B cell (primary cell): ENCODE measurements at regions not wholly inside any gene's neighbourhood (a gene's known extent, or its start where the extent isn't known, plus 50 kb on each side); places are given as distances from the start of the nearest gene placed in this dataset.

Experiments used
- ATAC-seq: fragments of 200-7000 bp; cut with Tn5 transposase; one replicate; pipeline ENCODE4 v1.10.0; 2021; ENCODE audit warnings: low read depth, mild to moderate bottlenecking, moderate number of reproducible peaks, moderate library complexity
- CTCF ChIA-PET: fragments of 350-600 bp; sonication (Branson Sonifier 250); formaldehyde crosslinking; loops from one replicate; lab custom pipeline; 2021; ENCODE audit warnings: antibody characterized with exemption, inconsistent platforms; lab: Charles Lee
- POLR2A ChIA-PET: fragments of 350-600 bp; sonication (Branson Sonifier 250); formaldehyde crosslinking; loops from one replicate; lab custom pipeline; 2021; ENCODE audit warnings: antibody characterized with exemption; lab: Charles Lee
- DNase-seq: peaks from one replicate; pipeline ENCODE4 v3.0.0; 2013
- H2AFZ ChIP-seq: 2 replicates; pipeline ENCODE4 v1.6.1; 2012; ENCODE audit warnings: mild to moderate bottlenecking, low read depth, low read length; ENCODE audit not compliant: insufficient read depth, poor library complexity, severe bottlenecking
- H3K27ac ChIP-seq, 2 donors: 1 replicate in 1 of 2; 2 replicates in 1 of 2; pipeline ENCODE4 v1.5.1; 2012 to 2013; ENCODE audit warnings: low read length in 2 of 2, mild to moderate bottlenecking in 2 of 2, moderate library complexity in 1 of 2
- H3K27me3 ChIP-seq, 4 experiments: fragments of 200-600 bp in 1 of 4; sonication (generic) in 1 of 4; replicated peaks in 1 of 4; 1 replicate in 2 of 4; 2 replicates in 2 of 4; pipeline versions ENCODE4 v1.6.1 to v1.7.0; 2013 to 2016; ENCODE audit warnings: low read length in 3 of 4, mild to moderate bottlenecking in 2 of 4, mixed read lengths in 1 of 4, moderate library complexity in 1 of 4; ENCODE audit not compliant: insufficient read depth in 4 of 4, control insufficient read depth in 3 of 4; ENCODE audit errors: control extremely low read depth in 1 of 4
- H3K36me3 ChIP-seq, 2 experiments: replicated peaks in 1 of 2; 1 replicate in 1 of 2; 2 replicates in 1 of 2; pipeline versions ENCODE4 v1.6.1 to v1.7.1; 2013; ENCODE audit warnings: low read length in 1 of 2; ENCODE audit not compliant: insufficient read depth in 2 of 2, control insufficient read depth in 1 of 2; ENCODE audit errors: control extremely low read depth in 1 of 2, extremely low read depth in 1 of 2
- H3K4me1 ChIP-seq, 2 donors: fragments of 200-600 bp in 1 of 2; sonication (generic) in 1 of 2; 1 replicate in 1 of 2; 2 replicates in 1 of 2; pipeline versions ENCODE4 v1.5.1 to v1.6.1; 2013 to 2017; ENCODE audit warnings: low read length in 2 of 2; ENCODE audit not compliant: control insufficient read depth in 2 of 2, insufficient read depth in 2 of 2
- H3K4me2 ChIP-seq: replicated peaks from 2 replicates; pipeline ENCODE3; 2012; ENCODE audit warnings: mild to moderate bottlenecking, low read depth, low read length; ENCODE audit not compliant: poor library complexity, severe bottlenecking
- H3K4me3 ChIP-seq, 5 experiments: fragments of 200-600 bp in 1 of 5; sonication (generic) in 1 of 5; 1 replicate in 3 of 5; 2 replicates in 2 of 5; pipeline versions ENCODE4 v1.5.1 to v1.7.0; 2011 to 2016; ENCODE audit warnings: low read length in 4 of 5, mild to moderate bottlenecking in 4 of 5, low read depth in 2 of 5, control low read depth in 1 of 5, moderate library complexity in 1 of 5; ENCODE audit not compliant: insufficient read depth in 1 of 5; ENCODE audit errors: control extremely low read depth in 1 of 5, extremely low read depth in 1 of 5
- H3K79me2 ChIP-seq: fragments of 200-600 bp; sonication (generic); one replicate; pipeline ENCODE4 v1.6.0; 2016; ENCODE audit warnings: low read length; ENCODE audit not compliant: control insufficient read depth, insufficient read depth
- H3K9ac ChIP-seq: fragments of 200-600 bp; sonication (generic); 2 replicates; pipeline ENCODE4 v1.6.1; 2017; ENCODE audit warnings: mild to moderate bottlenecking, low read length, moderate library complexity
- H3K9me3 ChIP-seq, 3 donors: one replicate each; pipeline versions ENCODE4 v1.6.1 to v1.7.1; 2013; ENCODE audit warnings: low read length in 2 of 3; ENCODE audit not compliant: control insufficient read depth in 2 of 3, insufficient read depth in 1 of 3; ENCODE audit errors: control extremely low read depth in 1 of 3
- H4K20me1 ChIP-seq: 2 replicates; pipeline ENCODE4 v1.6.0; 2012; ENCODE audit warnings: mild to moderate bottlenecking, low read length; ENCODE audit not compliant: insufficient read depth, control insufficient read depth, poor library complexity, severe bottlenecking
- H3K27ac Mint-ChIP-seq: one replicate; pipeline ENCODE4 v1.8.0; 2021; ENCODE audit warnings: mixed read lengths
- H3K27me3 Mint-ChIP-seq: one replicate; pipeline ENCODE4 v1.8.0; 2021; ENCODE audit warnings: mixed read lengths
- H3K4me1 Mint-ChIP-seq: one replicate; pipeline ENCODE4 v1.8.0; 2021; ENCODE audit warnings: mixed read lengths
- H3K4me3 Mint-ChIP-seq: one replicate; pipeline ENCODE4 v1.8.0; 2021; ENCODE audit warnings: mixed read lengths
- H3K9me3 Mint-ChIP-seq: one replicate; pipeline ENCODE4 v1.8.0; 2022; ENCODE audit warnings: mixed read lengths; ENCODE audit not compliant: insufficient read depth
- CTCF ChIP-seq: fragments of 200-600 bp; IDR thresholded peaks from one replicate; pipeline ENCODE4 v1.8.0; 2022; ENCODE audit warnings: antibody characterized with exemption, mild to moderate bottlenecking
- EZH2 ChIP-seq: IDR thresholded peaks from 2 replicates; pipeline ENCODE4 v1.6.1; 2012; ENCODE audit warnings: borderline replicate concordance, low read depth, mild to moderate bottlenecking, moderate library complexity, low read length; ENCODE audit not compliant: insufficient read depth, poor library complexity, severe bottlenecking
- WGBS: methylation state at CpG from one replicate; pipeline ENCODE4 v1.1.5; 2013; ENCODE audit warnings: missing lambda C conversion rate; ENCODE audit not compliant: insufficient coverage; 5-methylcytosine and 5-hydroxymethylcytosine counted together
- intact Hi-C: fragments of 100-400 bp; cut with micrococcal nuclease; formaldehyde crosslinking; loops from one replicate; pipeline ENCODE4 v1.10.0; 2022

DNA sequence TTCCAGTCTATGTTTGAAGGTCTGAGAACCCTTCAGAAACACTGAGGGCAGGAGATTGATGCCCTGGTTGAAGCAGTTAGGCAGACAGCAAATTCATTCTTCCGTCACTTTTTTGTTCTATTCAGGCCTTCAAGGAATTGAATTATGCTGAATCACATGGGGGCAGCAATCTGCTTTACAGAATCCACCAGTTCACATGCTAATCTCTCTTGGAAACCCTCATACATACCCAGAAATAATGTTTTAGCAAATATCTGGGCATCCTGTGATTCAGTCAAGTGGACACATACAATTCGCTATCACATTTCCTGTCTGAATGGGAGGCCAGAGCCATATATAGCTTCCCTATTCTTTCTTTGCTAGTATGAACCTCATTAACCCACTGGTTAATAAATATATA lies 301.4 kb upstream of the CNTNAP5 start:
- no peak overlapping the region for H3K27ac Mint-ChIP-seq
- no peak overlapping the region for H3K4me3 Mint-ChIP-seq
- TF ChIP-seq CTCF (no peak), EZH2 (no peak)
- no peak overlapping the region for H3K27ac ChIP-seq
- intact Hi-C loops: no loop called here
- DNase-seq (no peak), ATAC-seq (no peak)
- ChIA-PET CTCF (no interaction called here), POLR2A (no interaction called here)
- H3K27me3 Mint-ChIP-seq: no peaks in the 10 kb centered on the region
- peaks cover 0 to 3% (median 0%) of the 10 kb centered on the region in 3 donors for H3K9me3 ChIP-seq
- H3K27me3 ChIP-seq: no peaks in the 10 kb centered on the region
- H3K9ac ChIP-seq: no peak overlapping the region
- no peak overlapping the region for H3K4me3 ChIP-seq
- no CpG with 5 or more reads among the region's 2 CpGs for WGBS
- H3K79me2 ChIP-seq: no peaks in the 10 kb centered on the region
- no peaks in the 10 kb centered on the region for H3K4me1 Mint-ChIP-seq
- H3K36me3 ChIP-seq: no peaks in the 10 kb centered on the region
- no peaks in the 10 kb centered on the region for H3K4me1 ChIP-seq
- no peak overlapping the region for H2AFZ ChIP-seq
- H4K20me1 ChIP-seq: no peaks in the 10 kb centered on the region
- no peak overlapping the region for H3K4me2 ChIP-seq
- peaks cover 2% of the 10 kb centered on the region for H3K9me3 Mint-ChIP-seq

DNA sequence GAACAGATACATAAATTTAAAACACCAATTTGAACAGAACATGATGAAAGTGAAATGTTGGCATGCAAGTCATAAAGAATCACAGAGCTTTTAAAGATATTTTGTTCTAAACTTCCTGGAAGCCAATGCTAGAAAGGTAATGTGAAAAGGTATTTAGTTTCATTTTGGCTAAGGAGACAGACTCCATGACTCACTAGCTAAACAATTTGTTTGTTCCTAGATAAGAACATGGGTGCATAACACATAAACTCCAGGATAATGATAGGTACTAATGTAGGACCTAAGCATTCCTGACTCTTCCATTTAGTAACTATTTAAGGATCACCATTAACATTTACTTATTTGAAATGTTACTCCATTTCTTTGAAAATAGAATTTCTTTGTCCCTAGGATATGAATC lies 292.5 kb upstream of the CNTNAP5 start:
- Mint-ChIP-seq H3K4me3 (no peak overlapping the region), H3K4me1 (no peaks in the 10 kb centered on the region), H3K27ac (no peak overlapping the region), H3K9me3 (peaks cover 2% of the 10 kb centered on the region), H3K27me3 (no peaks in the 10 kb centered on the region)
- intact Hi-C loops: no loop called here
- no peaks in the 10 kb centered on the region for H3K36me3 ChIP-seq
- H3K4me1 ChIP-seq: no peaks in the 10 kb centered on the region
- peaks cover 0 to 2% (median 0%) of the 10 kb centered on the region in 3 donors for H3K9me3 ChIP-seq
- no peak overlapping the region for H3K4me3 ChIP-seq
- POLR2A ChIA-PET: no interaction called here
- no peak overlapping the region for H3K27ac ChIP-seq
- H2AFZ ChIP-seq: no peak overlapping the region
- no peak overlapping the region for H3K9ac ChIP-seq
- H3K79me2 ChIP-seq: no peaks in the 10 kb centered on the region
- H3K4me2 ChIP-seq: no peak overlapping the region
- ATAC-seq (no peak), DNase-seq (no peak)
- H3K27me3 ChIP-seq: no peaks in the 10 kb centered on the region
- CTCF ChIA-PET: no interaction called here
- TF ChIP-seq EZH2 (no peak), CTCF (no peak)
- no peaks in the 10 kb centered on the region for H4K20me1 ChIP-seq
